ENCODE measurements at regions not wholly inside any gene's neighbourhood (a gene's known extent, or its start where the extent isn't known, plus 50 kb on each side); places are given as distances from the start of the nearest gene placed in this dataset.

GRCh38 chr6:113103634-113104361 is 753.3 kb upstream of the MARCKS start:
- H3K9me3 ChIP-seq = no peaks in the 10 kb centered on the region
- DNase-seq = no peak
- H3K27me3 ChIP-seq = no peaks in the 10 kb centered on the region
- H3K27ac ChIP-seq = no peak overlapping the region
- no peak overlapping the region for H3K4me3 ChIP-seq
- no peaks in the 10 kb centered on the region for H3K36me3 ChIP-seq
- TF ChIP-seq CTCF (IDR thresholded peaks at IDR 0.05) (no peak), POLR2A (IDR thresholded peaks at IDR 0.05) (no peak)
- no peaks in the 10 kb centered on the region for H3K4me1 ChIP-seq

- no peaks in the 10 kb centered on the region for H3K9me3 ChIP-seq
- DNase-seq = no peak
- no peak overlapping the region for H3K27ac ChIP-seq
- no peak overlapping the region for H3K4me3 ChIP-seq
- H3K36me3 ChIP-seq = no peaks in the 10 kb centered on the region
- H3K4me1 ChIP-seq = no peaks in the 10 kb centered on the region
- TF ChIP-seq CTCF (IDR thresholded peaks at IDR 0.05) (no peak), POLR2A (IDR thresholded peaks at IDR 0.05) (no peak)
- H3K27me3 ChIP-seq = no peaks in the 10 kb centered on the region
These were observed 752.6 kb upstream of the MARCKS start for GRCh38 chr6:113104541-113104940.

GRCh38 chr6:113104951-113105350 is 752.2 kb upstream of the MARCKS start:
- no peak for TF ChIP-seq CTCF (IDR thresholded peaks at IDR 0.05)
- no peak for TF ChIP-seq POLR2A (IDR thresholded peaks at IDR 0.05)
- Histone ChIP-seq H3K4me3 (no peak overlapping the region), H3K27ac (no peak overlapping the region), H3K4me1 (no peaks in the 10 kb centered on the region), H3K36me3 (no peaks in the 10 kb centered on the region), H3K9me3 (no peaks in the 10 kb centered on the region), H3K27me3 (no peaks in the 10 kb centered on the region)
- no peak for DNase-seq

- Histone ChIP-seq H3K9me3 (no peaks in the 10 kb centered on the region), H3K4me1 (no peaks in the 10 kb centered on the region), H3K36me3 (no peaks in the 10 kb centered on the region), H3K27ac (no peak overlapping the region), H3K27me3 (no peaks in the 10 kb centered on the region), H3K4me3 (no peak overlapping the region)
- DNase-seq = no peak
- no peak for TF ChIP-seq CTCF (IDR thresholded peaks at IDR 0.05)
- no peak for TF ChIP-seq POLR2A (IDR thresholded peaks at IDR 0.05)
These were observed 746.9 kb upstream of the MARCKS start for GRCh38 chr6:113110211-113110610.

GRCh38 chr6:113111550-113111949 is 745.6 kb upstream of the MARCKS start:
- no peaks in the 10 kb centered on the region for H3K27me3 ChIP-seq
- H3K27ac ChIP-seq = no peak overlapping the region
- no peaks in the 10 kb centered on the region for H3K9me3 ChIP-seq
- no peaks in the 10 kb centered on the region for H3K36me3 ChIP-seq
- H3K4me1 ChIP-seq = no peaks in the 10 kb centered on the region
- H3K4me3 ChIP-seq = no peak overlapping the region
- DNase-seq = no peak
- no peak for TF ChIP-seq POLR2A (IDR thresholded peaks at IDR 0.05)
- TF ChIP-seq CTCF (IDR thresholded peaks at IDR 0.05) = no peak

- no peak overlapping the region for H3K4me3 ChIP-seq
These were observed 745.1 kb upstream of the MARCKS start for GRCh38 chr6:113112086-113112485.

More at GRCh38 chr6:113112086-113112485, 745.1 kb upstream of the MARCKS start:
- Histone ChIP-seq H3K36me3 (no peaks in the 10 kb centered on the region), H3K9me3 (no peaks in the 10 kb centered on the region), H3K27me3 (no peaks in the 10 kb centered on the region), H3K27ac (no peak overlapping the region), H3K4me1 (no peaks in the 10 kb centered on the region)
- no peak for TF ChIP-seq POLR2A (IDR thresholded peaks at IDR 0.05)
- no peak for TF ChIP-seq CTCF (IDR thresholded peaks at IDR 0.05)
- DNase-seq = no peak
